ENCODE measurements at regions not wholly inside any gene's neighbourhood (a gene's known extent, or its start where the extent isn't known, plus 50 kb on each side); places are given as distances from the start of the nearest gene placed in this dataset.

DNA sequence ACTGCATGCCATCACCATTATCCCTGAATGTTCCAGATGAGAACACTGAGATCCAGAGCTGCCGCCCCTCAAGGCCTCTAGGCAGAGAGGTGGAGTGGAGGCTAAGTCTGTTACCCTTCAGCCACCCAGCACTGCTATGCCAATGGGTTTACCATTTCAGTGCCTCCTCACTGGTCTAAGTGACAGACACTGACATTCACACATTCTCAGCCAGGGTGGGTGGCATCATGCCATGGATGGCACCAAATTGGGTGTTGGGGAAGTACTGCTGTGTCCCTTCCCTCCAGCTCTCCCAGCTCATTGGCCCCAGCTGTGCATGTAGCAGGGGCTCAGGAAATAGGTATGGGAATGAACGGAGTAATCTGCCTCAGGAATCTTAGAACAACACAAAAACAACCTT lies 96.8 kb upstream of the PLET1 start:
- DNase-seq, result no peak

GRCh38 chr11:112361396-112361795 lies 100.7 kb upstream of the PLET1 start:
- no peak for DNase-seq

DNA sequence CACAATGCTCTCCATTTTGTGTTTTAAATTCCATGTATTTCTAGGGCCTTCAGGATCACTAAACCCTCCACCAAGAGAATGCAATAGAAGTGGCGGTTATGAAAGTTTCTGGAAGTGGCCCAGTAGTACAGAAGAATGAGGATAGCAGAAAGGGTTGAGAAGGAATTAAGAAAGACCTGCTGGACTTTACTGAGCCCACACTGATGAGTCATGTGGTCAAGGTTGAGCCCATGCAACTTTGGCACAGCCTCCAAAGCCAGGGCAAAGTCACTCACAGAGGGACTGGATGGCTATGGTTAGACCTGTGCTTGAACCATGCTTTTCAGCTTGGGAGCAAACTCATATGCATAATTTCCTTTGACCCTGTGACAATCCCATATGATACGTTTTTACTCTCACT lies 102.9 kb upstream of the PLET1 start:
- no peak for DNase-seq

GRCh38 chr11:112364962-112365481 lies 104.4 kb upstream of the PLET1 start:
- no peak for DNase-seq

DNA sequence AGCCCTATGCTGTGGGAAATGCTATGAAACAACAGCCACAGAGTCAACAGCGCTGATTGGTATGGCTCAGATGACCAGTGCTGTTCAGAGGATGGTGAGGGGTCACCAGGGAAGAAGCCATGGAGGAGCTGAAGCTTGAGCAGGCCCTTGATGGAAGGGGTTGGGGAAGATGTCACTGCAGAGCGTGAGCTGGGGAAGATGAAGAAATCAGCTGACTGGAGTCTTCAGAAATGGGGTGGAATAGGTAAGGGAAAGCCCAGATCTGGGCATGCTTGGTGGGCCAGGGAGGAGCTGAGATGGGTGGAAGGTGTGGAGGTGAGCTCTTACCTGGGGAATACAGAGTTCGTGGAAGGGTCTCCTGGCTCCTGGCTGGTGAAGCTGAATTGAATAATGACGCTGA lies 105.4 kb upstream of the PLET1 start:
- no peak for DNase-seq

DNA sequence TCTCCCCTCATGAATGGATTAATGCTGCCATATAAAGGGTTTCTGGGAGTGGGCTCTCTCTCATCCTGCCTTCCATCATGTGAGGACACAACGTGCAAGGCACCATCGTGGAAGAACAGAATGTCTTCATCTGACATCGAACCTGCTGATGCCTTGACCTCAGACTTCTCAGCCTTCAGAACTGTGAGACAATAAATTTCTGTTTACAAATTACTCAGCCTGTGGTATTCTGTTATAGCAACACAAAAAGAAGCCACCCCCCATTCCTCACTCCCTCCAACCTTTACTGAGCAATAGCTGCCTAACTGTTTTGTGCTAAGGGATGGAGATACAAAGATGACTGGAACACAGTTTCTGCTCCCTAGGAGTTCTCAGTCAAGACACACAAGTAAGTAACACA lies 106.1 kb upstream of the PLET1 start:
- DNase-seq, result no peak

DNA sequence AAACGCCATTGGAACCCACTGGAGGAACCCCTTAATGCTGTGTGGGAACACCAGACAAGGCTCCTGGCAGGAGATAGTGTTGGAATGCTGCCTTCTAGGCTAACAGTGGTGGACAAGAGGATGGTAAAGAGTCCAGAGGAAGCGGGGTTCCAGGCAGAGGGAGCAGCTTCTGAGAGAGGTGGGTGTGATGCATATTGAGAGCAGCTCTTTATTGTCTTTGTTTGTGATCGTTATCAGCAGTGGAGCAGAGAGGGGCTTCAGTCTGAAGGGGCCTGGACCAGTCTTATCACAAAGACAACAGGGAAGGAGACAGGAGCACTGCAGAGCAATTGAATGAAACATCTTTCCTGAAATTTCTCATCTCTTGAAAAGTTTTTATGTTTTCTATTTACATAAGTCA lies 106.8 kb upstream of the PLET1 start:
- DNase-seq, result no peak

DNA sequence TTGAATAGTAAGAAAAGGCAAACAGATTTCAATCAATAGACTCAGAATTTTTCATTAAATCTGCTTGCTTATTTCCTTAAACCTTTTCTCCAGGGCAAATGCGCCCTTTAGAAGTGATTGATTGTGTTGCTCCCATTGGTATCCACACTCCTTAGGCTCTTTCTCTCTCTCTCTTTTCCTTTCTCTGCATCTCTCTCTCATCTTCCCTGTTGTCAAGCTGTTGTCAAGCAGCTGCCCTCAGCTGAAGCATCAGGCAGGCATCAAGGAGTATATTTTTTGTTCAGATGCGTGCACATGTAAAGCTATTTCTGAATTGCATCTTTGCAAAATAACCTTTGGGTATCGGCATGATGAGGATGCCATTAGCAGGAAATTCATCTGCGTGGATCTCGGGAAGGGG lies 107.2 kb upstream of the PLET1 start:
- no peak for DNase-seq

GRCh38 chr11:112368381-112368780 lies 107.7 kb upstream of the PLET1 start:
- no peak for DNase-seq

DNA sequence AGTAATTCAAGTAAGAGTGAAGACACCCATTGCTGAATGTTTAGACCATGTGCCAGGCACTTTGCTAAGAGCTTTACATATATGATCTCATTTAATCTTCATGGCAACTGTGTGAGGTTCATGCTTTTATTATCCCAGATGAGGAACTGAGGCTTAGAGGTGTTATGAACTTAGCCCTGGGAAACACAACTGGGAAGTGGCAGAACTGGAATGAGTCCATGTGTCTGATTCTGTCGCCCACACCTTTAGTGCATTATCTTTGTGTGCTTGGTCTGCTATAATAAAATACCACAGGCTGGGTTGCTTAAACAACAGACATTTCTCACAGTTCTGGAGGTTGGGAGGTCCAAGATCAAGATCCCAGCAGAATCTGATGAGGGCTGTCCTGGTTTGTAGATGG lies 108.7 kb upstream of the PLET1 start:
- DNase-seq, result no peak

DNA sequence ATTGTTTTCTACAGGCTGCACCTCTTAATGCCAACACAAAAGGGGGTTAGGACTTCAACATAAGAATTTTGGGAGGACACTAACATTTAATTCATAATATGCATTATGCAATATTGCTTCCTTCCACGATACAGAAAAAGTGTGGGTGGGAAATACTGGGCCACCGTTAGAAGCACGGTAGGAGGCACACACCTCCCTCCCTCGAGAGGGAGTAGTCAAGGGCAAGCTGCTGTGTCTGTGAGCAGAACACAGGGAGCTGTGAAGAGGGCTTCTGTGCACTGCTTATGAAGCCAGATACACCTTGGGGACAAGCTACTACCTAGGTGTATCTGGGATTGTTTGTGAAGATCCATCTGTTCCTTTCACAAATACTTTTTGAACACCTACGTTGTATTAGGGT lies 109.3 kb upstream of the PLET1 start:
- DNase-seq, result no peak

DNA sequence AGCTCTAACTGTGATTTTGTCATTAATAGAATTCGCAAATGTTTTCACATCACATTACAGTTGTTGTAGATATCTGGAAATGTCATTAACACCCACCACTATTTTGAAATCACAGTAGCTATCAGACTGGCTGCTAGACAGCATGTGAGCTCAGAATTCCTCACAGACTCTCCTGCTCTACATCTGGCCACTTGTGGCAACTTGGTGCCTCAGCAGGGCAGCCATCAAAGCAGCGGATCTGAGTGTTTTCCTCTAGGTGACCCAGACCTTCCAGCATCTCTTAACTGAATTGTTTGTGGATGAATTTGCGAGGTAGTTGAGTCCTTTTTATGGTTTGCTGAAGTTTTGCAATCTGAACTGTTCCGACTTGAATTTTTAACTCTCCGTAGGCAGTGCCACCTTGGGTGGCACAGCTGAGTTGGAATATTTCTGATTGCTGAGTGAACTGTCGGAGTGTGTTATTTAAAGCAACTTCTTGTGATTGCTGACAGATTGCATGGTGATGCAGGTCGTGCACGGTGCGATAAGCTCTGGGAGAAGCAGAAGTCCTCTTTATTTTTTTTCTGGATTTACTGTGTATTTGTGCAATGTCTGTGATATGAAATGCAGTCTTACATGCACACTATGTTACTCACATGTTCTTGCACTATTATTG lies 114.0 kb upstream of the PLET1 start:
- no peak for DNase-seq

DNA sequence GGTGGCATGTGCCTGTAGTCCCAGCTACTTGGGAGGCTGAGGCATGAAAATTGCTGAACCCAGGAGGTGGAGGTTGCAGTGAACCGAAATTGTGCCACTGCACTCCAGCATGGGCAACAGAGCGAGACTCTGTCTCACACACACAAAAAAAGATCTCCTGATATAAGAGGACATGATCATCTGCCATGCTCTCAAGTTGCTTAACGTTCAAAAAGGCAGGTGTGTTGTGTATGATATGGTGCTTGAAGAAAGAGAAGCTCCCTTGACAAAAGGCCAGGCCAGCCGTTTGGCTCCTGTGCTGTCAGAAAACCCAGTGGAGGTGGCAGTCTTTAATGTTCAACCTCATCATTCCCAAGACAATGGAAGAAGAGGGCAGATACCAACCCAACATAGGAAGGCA lies 117.3 kb upstream of the PLET1 start:
- no peak for DNase-seq

DNA sequence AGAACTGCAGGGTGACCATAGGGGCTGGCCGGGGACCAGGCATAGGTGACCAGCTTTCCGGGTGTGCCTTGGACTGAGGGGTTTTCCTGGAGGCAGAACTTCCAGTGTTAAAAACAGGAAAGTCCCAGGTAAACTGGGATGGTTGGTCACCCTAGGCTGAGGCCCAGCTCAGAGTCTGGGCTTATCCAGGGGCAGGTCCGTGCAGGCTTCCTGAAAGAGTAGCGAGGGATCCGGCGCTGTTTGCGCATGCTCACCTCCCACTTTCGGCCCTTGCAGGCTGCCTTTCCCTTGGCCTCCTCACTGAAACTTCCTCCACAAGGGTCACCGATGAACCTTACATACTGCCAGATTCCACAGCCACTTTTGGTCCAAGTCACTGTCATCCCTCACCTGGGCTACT lies 119.8 kb upstream of the PLET1 start:
- DNase-seq, result no peak

GRCh38 chr11:112381578-112381977 lies 120.9 kb upstream of the PLET1 start:
- peak in 1 of 4 experiments; percentile 15 for DNase-seq

- no peak for DNase-seq
Measured at GRCh38 chr11:112382561-112382960, 121.9 kb upstream of the PLET1 start.

DNA sequence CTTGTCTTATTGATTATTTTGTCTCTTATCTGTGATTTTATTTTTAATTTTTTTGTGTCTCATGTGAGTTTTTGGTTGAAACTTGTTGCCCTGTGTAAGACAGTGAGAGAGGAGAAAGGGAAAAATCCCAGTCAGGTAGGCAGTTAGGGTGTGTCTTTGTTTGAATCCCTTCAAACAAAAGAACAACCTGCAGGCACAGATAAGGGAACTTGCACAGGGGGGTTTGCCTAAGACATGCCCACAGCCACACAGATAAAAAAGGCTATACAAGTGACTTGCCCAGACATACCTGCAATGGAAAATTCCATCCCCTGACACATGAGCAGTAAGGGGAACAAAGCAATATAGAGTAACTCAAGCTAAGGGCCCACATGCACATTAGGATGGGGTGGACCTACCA lies 127.8 kb upstream of the PLET1 start:
- no peak for DNase-seq

DNA sequence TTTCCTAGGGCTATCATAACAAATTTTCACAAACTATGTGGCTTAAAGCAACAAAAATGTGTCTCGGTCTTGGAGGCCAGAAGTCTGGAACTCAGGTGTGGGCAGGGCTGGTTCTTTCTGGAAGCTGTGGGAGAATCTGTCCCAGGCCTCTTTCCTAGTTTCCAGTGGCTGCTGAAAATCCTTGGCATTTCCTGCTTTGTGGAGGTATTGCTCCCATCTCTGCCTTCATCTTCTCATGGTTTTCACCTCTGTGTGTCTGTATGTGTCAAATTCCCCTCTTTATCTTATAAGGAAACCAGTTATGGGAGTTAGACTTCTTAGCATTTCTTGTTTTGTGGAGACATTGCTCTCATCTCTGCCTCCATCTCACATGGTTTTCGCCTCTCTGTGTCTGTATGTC lies 130.4 kb upstream of the PLET1 start:
- DNase-seq, result no peak

DNA sequence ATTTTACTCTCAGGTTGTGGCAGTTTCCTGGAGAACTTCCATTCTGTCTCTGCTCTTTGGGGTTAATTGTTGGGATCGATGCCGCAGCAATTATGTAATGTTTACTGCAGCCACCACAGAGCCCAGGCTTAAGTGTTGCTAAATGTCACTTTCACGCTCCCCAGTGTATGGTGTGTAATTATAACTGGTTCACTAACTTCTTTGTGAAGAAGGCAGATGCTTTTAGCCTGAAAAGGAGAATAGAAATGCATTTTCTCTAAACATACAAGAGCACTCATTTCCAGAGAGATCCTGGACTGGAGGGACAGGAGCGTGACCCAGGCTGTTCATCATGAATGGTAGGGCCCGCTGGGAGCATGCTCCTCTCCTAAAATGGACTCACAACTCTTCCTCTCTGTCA lies 132.2 kb upstream of the PLET1 start:
- DNase-seq, result no peak

DNA sequence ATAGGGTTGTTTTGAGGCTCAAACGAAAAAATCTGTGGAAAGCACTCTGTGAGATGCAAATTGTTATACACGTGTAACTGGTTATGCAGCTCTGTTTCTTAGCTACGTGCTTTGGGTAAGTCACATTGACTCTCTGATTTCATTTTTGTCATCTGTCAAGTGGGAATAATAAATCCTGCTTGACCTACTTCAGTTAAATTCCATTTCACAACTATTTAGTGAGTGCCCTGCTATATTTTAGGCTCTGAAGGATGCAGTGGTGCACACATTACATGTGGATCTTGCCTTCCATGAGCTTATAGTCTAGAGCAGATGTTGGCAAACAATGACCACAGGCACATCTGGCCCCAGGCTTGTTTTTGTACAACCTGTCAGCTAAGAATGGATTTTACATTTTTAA lies 133.6 kb upstream of the PLET1 start:
- no peak for DNase-seq

DNA sequence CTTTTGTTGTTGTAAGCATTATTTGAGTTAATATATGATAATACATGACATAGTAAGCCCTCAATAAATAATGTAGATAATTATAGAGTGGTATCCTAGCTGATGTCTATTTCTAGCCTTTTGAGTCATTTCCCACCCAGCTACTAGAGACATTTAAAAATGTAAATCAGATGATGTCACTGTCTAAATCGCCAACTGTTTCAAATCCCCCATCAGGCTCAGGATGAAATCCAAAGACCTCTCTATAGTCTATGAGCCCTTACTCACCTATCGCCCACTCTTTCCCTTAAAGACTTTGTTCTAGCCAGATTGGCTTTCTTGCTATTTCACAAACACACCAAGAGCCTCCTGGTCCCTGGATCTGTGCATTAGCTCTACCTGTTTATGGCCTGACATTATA lies 135.4 kb upstream of the PLET1 start:
- DNase-seq, result no peak

DNA sequence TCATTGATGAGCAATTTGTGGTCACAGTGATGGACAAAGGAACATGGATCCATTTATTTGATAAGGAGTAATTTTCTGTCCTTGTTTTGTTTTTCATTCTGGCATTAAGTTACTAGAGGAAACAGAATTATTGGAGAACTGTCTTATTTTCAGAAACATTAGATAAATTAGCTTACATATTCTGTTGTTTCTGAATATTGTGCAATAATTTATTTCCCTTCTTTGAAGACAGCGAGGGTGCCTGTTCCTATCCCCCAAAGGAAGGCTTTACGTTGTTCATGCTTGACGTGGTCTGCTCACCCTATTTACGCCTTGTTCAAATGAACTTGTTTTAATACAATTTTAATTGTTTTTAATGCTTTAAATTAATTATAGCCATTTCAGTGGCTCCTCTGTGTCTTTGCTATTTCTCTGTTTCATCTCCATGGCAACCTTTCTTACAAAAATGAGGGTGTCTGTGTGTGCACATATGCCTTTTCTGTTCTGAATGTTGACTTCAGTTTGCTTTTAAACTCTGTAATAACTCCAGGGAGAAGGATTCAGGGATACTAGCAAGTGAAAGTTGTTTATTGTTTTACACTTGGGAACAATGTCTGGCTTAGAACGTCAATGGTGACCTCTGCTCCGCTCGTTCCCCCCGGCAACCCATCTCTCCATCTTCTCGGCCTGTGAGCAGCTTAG lies 138.3 kb upstream of the PLET1 start:
- no peak for DNase-seq

GRCh38 chr11:112400476-112401014 lies 139.9 kb upstream of the PLET1 start:
- no peak for DNase-seq

DNA sequence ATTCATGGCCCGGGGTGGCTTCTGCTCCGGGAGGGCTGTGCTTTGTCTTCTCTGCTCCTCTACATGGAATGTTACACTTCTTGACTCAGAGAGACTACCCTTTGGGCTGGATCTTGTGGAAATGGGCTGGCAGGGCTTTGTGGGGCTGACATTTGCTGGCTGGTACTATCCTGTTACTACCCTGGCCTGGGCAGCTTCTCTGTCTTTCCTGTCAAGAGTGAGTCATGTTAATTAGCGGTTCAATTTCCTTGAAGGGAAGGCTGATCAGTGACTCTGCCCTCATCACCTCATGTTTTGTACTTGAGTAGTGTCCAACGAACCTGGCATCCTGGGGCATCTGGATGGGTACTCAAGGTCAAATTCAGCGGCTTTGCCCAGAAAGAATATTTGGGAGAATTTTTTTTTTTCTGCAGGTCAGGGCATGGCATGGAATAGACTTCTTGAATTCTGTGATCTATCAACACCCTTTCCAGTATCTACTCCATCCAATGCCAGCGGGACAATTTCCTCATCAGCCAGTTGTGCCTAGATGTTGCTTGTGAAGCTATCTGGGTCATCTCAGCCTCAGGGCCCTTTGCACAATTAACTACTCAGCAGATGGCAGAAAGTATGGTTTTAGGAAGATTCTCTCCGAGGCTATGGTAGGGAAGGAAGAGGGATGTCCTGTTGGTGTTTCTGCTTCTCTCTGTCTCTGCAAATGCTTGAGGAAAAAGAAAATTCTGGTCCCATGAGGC lies 140.5 kb upstream of the PLET1 start:
- no peak for DNase-seq
